ENCODE measurements at regions not wholly inside any gene's neighbourhood (a gene's known extent, or its start where the extent isn't known, plus 50 kb on each side); places are given as distances from the start of the nearest gene placed in this dataset.

DNA sequence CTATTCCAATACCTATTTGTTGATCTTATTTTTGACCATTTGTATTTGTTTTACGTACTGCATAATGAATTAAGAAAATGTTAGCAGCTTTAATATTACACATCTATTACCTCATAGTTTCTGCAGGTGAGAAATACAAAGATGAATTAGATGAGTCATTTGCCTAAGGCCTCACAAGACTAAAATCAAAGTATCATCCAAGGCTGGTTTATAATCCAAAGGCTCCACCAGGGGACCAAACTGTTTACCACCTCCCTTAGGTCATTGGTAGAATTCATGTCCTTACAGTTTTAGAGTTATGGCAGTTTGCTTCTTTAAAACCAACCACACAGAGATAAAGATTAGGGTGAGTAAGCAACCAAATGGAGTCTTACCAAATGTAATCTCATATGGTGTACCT is 848.1 kb downstream of the SLITRK6 start:
- no peaks in the 10 kb centered on the region for H3K9me3 ChIP-seq (ENCODE audit: severe bottlenecking)
- DNase-seq: no peak
- TF ChIP-seq, protein P1, sequence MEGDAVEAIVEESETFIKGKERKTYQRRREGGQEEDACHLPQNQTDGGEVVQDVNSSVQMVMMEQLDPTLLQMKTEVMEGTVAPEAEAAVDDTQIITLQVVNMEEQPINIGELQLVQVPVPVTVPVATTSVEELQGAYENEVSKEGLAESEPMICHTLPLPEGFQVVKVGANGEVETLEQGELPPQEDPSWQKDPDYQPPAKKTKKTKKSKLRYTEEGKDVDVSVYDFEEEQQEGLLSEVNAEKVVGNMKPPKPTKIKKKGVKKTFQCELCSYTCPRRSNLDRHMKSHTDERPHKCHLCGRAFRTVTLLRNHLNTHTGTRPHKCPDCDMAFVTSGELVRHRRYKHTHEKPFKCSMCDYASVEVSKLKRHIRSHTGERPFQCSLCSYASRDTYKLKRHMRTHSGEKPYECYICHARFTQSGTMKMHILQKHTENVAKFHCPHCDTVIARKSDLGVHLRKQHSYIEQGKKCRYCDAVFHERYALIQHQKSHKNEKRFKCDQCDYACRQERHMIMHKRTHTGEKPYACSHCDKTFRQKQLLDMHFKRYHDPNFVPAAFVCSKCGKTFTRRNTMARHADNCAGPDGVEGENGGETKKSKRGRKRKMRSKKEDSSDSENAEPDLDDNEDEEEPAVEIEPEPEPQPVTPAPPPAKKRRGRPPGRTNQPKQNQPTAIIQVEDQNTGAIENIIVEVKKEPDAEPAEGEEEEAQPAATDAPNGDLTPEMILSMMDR (IDR thresholded peaks at IDR 0.05; ENCODE audit: low read depth, low read length): no peak

DNA sequence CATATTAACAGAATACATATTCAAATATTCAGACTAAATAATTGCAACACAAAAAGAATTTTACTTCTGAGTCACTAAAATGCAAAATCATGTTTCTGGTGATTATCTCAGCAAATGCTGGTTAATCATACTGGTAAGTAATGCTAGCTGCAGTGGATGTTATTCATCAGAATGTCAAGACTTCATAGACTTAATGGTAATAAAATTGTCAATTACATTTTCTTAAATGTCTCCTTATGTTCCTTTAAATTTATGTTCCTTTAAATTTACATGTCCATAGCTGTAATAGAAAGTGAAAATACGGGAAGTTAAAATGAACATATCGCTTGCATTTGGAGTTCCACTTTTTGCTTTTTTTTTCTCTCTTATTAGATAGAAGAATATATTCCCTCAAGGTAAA is 853.0 kb downstream of the SLITRK6 start:
- H3K36me3 ChIP-seq: no peaks in the 10 kb centered on the region
- no peak for DNase-seq
- TF ChIP-seq, protein P1 (IDR thresholded peaks at IDR 0.05; ENCODE audit: low read depth, low read length): no peak
- no peak overlapping the region for H3K27ac ChIP-seq
- H3K27me3 ChIP-seq (ENCODE audit: insufficient read depth, low read depth, severe bottlenecking): no peaks in the 10 kb centered on the region
- no peak overlapping the region for H3K4me3 ChIP-seq (ENCODE audit: low read depth, low read length)
- no peaks in the 10 kb centered on the region for H3K9me3 ChIP-seq (ENCODE audit: severe bottlenecking)

More for the DNA sequence above, 848.1 kb downstream of the SLITRK6 start:
- Histone ChIP-seq H3K27me3 (ENCODE audit: insufficient read depth, low read depth, severe bottlenecking) (no peaks in the 10 kb centered on the region), H3K36me3 (no peaks in the 10 kb centered on the region), H3K4me3 (ENCODE audit: low read depth, low read length) (no peak overlapping the region), H3K27ac (no peak overlapping the region)

DNA sequence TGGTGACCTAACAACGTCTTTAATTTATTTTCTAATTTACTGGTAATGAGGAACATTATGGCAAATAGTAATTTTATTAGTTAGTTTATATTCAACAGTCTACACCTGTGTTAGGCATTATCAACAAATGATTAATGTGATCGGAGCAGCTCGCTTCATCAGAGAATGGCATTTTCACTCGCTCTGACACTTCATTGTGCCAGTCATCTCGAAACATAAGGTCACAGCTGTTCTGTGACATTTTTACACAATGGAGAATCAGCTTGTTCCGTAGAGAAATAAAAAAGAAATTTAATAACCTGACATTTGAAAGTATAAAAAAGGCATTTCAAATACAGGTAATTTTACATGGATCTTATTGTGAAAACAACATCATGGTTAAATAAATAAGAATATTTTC is 858.4 kb downstream of the SLITRK6 start:
- no peak overlapping the region for H3K4me3 ChIP-seq (ENCODE audit: low read depth, low read length)
- no peak for DNase-seq
- no peaks in the 10 kb centered on the region for H3K9me3 ChIP-seq (ENCODE audit: severe bottlenecking)
- H3K27me3 ChIP-seq (ENCODE audit: insufficient read depth, low read depth, severe bottlenecking): no peaks in the 10 kb centered on the region
- TF ChIP-seq, protein P1 (IDR thresholded peaks at IDR 0.05; ENCODE audit: low read depth, low read length): no peak
- H3K36me3 ChIP-seq: no peaks in the 10 kb centered on the region
- H3K27ac ChIP-seq: no peak overlapping the region

DNA sequence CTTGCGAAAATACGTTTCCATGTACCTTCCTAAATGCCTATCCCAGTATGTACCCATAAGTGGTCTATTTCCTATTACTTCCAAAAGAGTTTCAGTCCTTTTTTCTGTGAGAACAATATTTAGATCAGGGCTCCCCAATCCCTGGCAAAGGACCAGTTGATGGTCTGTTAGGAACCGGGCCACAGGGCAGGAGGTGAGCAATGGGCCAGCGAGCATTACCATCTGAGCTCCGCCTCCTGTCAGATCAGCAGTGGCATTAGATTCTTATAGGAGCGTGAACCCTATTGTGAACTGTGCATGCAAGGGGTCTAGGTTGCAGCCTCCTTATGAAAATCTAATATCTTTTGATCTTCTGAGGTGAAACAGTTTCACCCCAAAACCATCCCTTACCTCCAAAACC is 859.1 kb downstream of the SLITRK6 start:
- H3K36me3 ChIP-seq: no peaks in the 10 kb centered on the region
- DNase-seq: no peak
- H3K27me3 ChIP-seq (ENCODE audit: insufficient read depth, low read depth, severe bottlenecking): no peaks in the 10 kb centered on the region
- TF ChIP-seq, protein P1 (IDR thresholded peaks at IDR 0.05; ENCODE audit: low read depth, low read length): no peak
- no peak overlapping the region for H3K4me3 ChIP-seq (ENCODE audit: low read depth, low read length)
- no peaks in the 10 kb centered on the region for H3K9me3 ChIP-seq (ENCODE audit: severe bottlenecking)
- H3K27ac ChIP-seq: no peak overlapping the region

DNA sequence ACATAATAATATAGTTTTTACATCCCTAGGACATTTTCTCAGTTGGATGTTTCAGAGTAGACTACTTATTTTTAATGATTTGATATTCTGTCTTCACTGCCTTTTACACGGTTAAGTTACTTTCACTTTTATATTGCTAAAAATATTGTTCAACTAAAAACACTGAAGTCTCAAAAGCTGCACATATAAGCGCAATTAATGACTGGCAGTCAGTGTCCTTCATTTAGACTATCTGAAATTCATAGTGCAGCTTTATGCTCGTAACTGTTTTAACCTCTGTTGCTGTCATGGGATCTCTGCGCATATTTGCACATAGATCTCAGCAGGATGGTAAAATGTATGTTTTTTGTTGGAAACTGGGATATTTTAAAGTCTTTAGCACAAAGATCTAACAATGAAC is 864.3 kb downstream of the SLITRK6 start:
- Histone ChIP-seq H3K27me3 (ENCODE audit: insufficient read depth, low read depth, severe bottlenecking) (no peaks in the 10 kb centered on the region), H3K27ac (no peak overlapping the region), H3K4me3 (ENCODE audit: low read depth, low read length) (no peak overlapping the region), H3K36me3 (no peaks in the 10 kb centered on the region), H3K9me3 (ENCODE audit: severe bottlenecking) (no peaks in the 10 kb centered on the region)
- TF ChIP-seq, protein P1 (IDR thresholded peaks at IDR 0.05; ENCODE audit: low read depth, low read length): no peak
- no peak for DNase-seq

DNA sequence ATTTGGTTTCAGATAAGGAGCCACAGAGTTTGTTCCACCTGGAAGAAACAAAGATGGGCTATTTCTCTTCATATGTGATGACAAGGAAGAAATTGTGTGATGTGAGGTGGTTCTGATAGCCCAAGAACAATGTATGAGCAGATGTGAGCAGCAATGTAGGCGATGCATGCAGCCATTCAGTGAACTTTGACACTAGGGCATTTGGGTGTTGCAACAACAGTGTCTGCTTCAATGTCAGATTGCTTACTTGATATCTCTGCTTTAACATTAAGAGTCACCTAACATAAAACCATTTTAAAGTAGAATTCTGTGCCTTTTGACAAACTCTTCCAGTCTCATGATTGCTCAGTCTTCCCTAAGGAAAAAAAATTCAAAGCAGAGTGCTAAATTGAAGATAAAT is 865.4 kb downstream of the SLITRK6 start:
- TF ChIP-seq, protein P1 (IDR thresholded peaks at IDR 0.05; ENCODE audit: low read depth, low read length): no peak
- H3K4me3 ChIP-seq (ENCODE audit: low read depth, low read length): no peak overlapping the region
- no peak for DNase-seq
- H3K27ac ChIP-seq: no peak overlapping the region
- H3K9me3 ChIP-seq (ENCODE audit: severe bottlenecking): no peaks in the 10 kb centered on the region
- no peaks in the 10 kb centered on the region for H3K36me3 ChIP-seq
- H3K27me3 ChIP-seq (ENCODE audit: insufficient read depth, low read depth, severe bottlenecking): no peaks in the 10 kb centered on the region
